EH (cell line): ENCODE measurements at regions not wholly inside any gene's neighbourhood (a gene's known extent, or its start where the extent isn't known, plus 50 kb on each side); places are given as distances from the start of the nearest gene placed in this dataset.

Experiments used
- DNase-seq: peaks from one replicate; pipeline ENCODE4 v3.0.0-alpha.2; 2015; ENCODE audit warnings: low read depth

GRCh38 chr17:55634702-55635101 is 88.0 kb downstream of the TMEM100 start:
- DNase-seq: no peak

- no peak for DNase-seq
Measured at GRCh38 chr17:55632893-55633292, 89.8 kb downstream of the TMEM100 start.

- DNase-seq: no peak
Measured at GRCh38 chr17:55632236-55632635, 90.4 kb downstream of the TMEM100 start.

GRCh38 chr17:55629995-55630394 is 92.7 kb downstream of the TMEM100 start:
- DNase-seq: no peak

- no peak for DNase-seq
Measured at GRCh38 chr17:55625521-55625920, 97.1 kb downstream of the TMEM100 start.

GRCh38 chr17:55624772-55625433 is 97.8 kb downstream of the TMEM100 start:
- DNase-seq: no peak

- no peak for DNase-seq
Measured at GRCh38 chr17:55622547-55622946, 100.1 kb downstream of the TMEM100 start.

- DNase-seq: no peak
Measured at GRCh38 chr17:55620945-55621344, 101.7 kb downstream of the TMEM100 start.

GRCh38 chr17:55620023-55620422 is 102.6 kb downstream of the TMEM100 start:
- no peak for DNase-seq

- DNase-seq: no peak
Measured at GRCh38 chr17:55617441-55617840, 105.2 kb downstream of the TMEM100 start.

GRCh38 chr17:55614061-55614460 is 102.8 kb upstream of the SMIM36 start:
- no peak for DNase-seq

GRCh38 chr17:55612691-55613141 is 101.5 kb upstream of the SMIM36 start:
- DNase-seq: no peak

- peak; percentile 45 for DNase-seq
Measured at GRCh38 chr17:55607731-55608341, 96.6 kb upstream of the SMIM36 start.

- no peak for DNase-seq
Measured at GRCh38 chr17:55606488-55606815, 95.2 kb upstream of the SMIM36 start.

GRCh38 chr17:55605705-55606487 is 94.6 kb upstream of the SMIM36 start:
- DNase-seq: no peak

GRCh38 chr17:55601874-55602364 is 90.7 kb upstream of the SMIM36 start:
- DNase-seq: peak; percentile 62

GRCh38 chr17:55598495-55598894 is 87.2 kb upstream of the SMIM36 start:
- no peak for DNase-seq

- peak; percentile 54 for DNase-seq
Measured at GRCh38 chr17:55588446-55589242, 77.4 kb upstream of the SMIM36 start.

GRCh38 chr17:55587608-55588139 is 76.4 kb upstream of the SMIM36 start:
- DNase-seq: peak; percentile 75

- no peak for DNase-seq
Measured at GRCh38 chr17:55585629-55586028, 74.4 kb upstream of the SMIM36 start.

- no peak for DNase-seq
Measured at GRCh38 chr17:55584861-55585260, 73.6 kb upstream of the SMIM36 start.
